Heart right ventricle (tissue), 16 donors: ENCODE measurements at regions not wholly inside any gene's neighbourhood (a gene's known extent, or its start where the extent isn't known, plus 50 kb on each side); places are given as distances from the start of the nearest gene placed in this dataset.

Source experiments
- ATAC-seq, 8 donors: fragments of 200-7000 bp; cut with Tn5 transposase; one replicate each; pipeline ENCODE4 v1.9.1; 2020; ENCODE audit warnings: mild to moderate bottlenecking in 8 of 8, moderate library complexity in 8 of 8, moderate number of reproducible peaks in 1 of 8
- DNase-seq, 2 donors: peaks; one replicate each; pipeline ENCODE4 v3.0.0-alpha.2; 2020
- H3K27ac ChIP-seq, 10 donors: fragments of 200-600 bp; sonication (generic) in 2 of 10; one replicate each; pipeline versions ENCODE4 v1.5.0 to v1.8.0; 2020 to 2022; ENCODE audit warnings: mild to moderate bottlenecking in 3 of 10
- H3K27me3 ChIP-seq, 7 donors: fragments of 200-600 bp; one replicate each; pipeline ENCODE4 v1.8.0; 2021 to 2022; ENCODE audit warnings: mild to moderate bottlenecking in 2 of 7
- H3K36me3 ChIP-seq, 9 donors: fragments of 200-600 bp; sonication (generic) in 1 of 9; one replicate each; pipeline versions ENCODE4 v1.5.0 to v1.8.0; 2020 to 2022; ENCODE audit warnings: mild to moderate bottlenecking in 2 of 9
- H3K4me1 ChIP-seq, 9 donors: fragments of 200-600 bp; sonication (generic) in 1 of 9; one replicate each; pipeline versions ENCODE4 v1.5.0 to v1.8.0; 2020 to 2022; ENCODE audit warnings: mild to moderate bottlenecking in 4 of 9
- H3K4me3 ChIP-seq, 10 donors: fragments of 200-600 bp; sonication (generic) in 2 of 10; one replicate each; pipeline versions ENCODE4 v1.5.0 to v1.8.0; 2020 to 2022; ENCODE audit warnings: mild to moderate bottlenecking in 7 of 10, moderate library complexity in 2 of 10
- H3K9me3 ChIP-seq, 11 donors: fragments of 200-600 bp in 10 of 11; sonication (generic) in 2 of 11; one replicate each; pipeline versions ENCODE4 v1.5.0 to v1.8.0; 2013 to 2022; ENCODE audit warnings: mild to moderate bottlenecking in 2 of 11, control low read depth in 1 of 11, moderate library complexity in 1 of 11
- WGBS, 2 donors: extraction: QIAGEN DNeasy Blood & Tissue Kit; methylation state at CpG; one replicate each; pipeline ENCODE4 v1.1.7; 2013; ENCODE audit warnings: inconsistent platforms in 1 of 2; 5-methylcytosine and 5-hydroxymethylcytosine counted together
- intact Hi-C, 10 donors: fragments of 100-400 bp; cut with DNase I; formaldehyde crosslinking; loops; one replicate each; pipeline versions ENCODE4 v1.11.1 to v1.14.2; 2022
- TF ChIP-seq, protein P1 (sequence below), 9 donors: fragments of 200-600 bp; sonication (generic) in 2 of 9; IDR thresholded peaks; one replicate each; pipeline versions ENCODE4 v1.5.0 to v1.8.0; 2021 to 2022; ENCODE audit warnings: antibody characterized with exemption in 9 of 9, mild to moderate bottlenecking in 5 of 9, moderate library complexity in 1 of 9
- donor health status: Arrhythmogenic right ventricular cardiomyopathy.
- donor health status: ischemic (EF 13 %, LVEDD 7.1; RV severe dilation, severe dysfunction).
- donor health status: healthy with polysubstance abuse.
- donor health status: DM: no; HTN: yes; CAD: no.
- donor health status: DM: no; HTN: no; CAD: no.
- donor health status: ischemic (EF 25% LVEDD 6.9; RV normal size, moderate dysfunction).
- donor health status: ischemic (EF 25% LVEDD 5.7; RV mildly dilated, moderate dysfunction).
- donor health status: healthy.
- donor health status: DM: yes; HTN: yes; CAD: no.
- donor health status: Ischemic cardiomyopathy.
- donor health status: ischemic (EF 35%, LVEDD 5.7; RV mildly dilated, moderate dysfunction).
- donor health status: nonischemic (EF 11% LVEDD 7.7; RV severe dilation, severe dysfunction).
- donor health status: DM: yes; HTN: yes; CAD: no.
- donor health status: PGD.
- donor health status: ischemic (EF 29% LVEDD 5.4; RV normal size, mild dysfunction).
- donor health status: nonischemic (EF 23%, LVEDD 6.1; RV moderate dilation, normal function).

- 60 to 67% methylated on average over 4 of the region's 4 CpGs for WGBS, 2 donors
- intact Hi-C loops: no loop called here
- Histone ChIP-seq H3K36me3 (no peaks in the 10 kb centered on the region), H3K9me3 (no peaks in the 10 kb centered on the region), H3K4me3 (no peak overlapping the region), H3K27ac (no peak overlapping the region), H3K4me1 (no peaks in the 10 kb centered on the region), H3K27me3 (peaks cover 0 to 66% (median 48%) of the 10 kb centered on the region in 7 donors)
- ATAC-seq (no peak), DNase-seq (no peak)
- TF ChIP-seq, protein P1, sequence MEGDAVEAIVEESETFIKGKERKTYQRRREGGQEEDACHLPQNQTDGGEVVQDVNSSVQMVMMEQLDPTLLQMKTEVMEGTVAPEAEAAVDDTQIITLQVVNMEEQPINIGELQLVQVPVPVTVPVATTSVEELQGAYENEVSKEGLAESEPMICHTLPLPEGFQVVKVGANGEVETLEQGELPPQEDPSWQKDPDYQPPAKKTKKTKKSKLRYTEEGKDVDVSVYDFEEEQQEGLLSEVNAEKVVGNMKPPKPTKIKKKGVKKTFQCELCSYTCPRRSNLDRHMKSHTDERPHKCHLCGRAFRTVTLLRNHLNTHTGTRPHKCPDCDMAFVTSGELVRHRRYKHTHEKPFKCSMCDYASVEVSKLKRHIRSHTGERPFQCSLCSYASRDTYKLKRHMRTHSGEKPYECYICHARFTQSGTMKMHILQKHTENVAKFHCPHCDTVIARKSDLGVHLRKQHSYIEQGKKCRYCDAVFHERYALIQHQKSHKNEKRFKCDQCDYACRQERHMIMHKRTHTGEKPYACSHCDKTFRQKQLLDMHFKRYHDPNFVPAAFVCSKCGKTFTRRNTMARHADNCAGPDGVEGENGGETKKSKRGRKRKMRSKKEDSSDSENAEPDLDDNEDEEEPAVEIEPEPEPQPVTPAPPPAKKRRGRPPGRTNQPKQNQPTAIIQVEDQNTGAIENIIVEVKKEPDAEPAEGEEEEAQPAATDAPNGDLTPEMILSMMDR (IDR thresholded peaks at IDR 0.05): no peak
These were observed 70.0 kb upstream of the SLC6A11 start for GRCh38 chr3:10746001-10746400.

DNA sequence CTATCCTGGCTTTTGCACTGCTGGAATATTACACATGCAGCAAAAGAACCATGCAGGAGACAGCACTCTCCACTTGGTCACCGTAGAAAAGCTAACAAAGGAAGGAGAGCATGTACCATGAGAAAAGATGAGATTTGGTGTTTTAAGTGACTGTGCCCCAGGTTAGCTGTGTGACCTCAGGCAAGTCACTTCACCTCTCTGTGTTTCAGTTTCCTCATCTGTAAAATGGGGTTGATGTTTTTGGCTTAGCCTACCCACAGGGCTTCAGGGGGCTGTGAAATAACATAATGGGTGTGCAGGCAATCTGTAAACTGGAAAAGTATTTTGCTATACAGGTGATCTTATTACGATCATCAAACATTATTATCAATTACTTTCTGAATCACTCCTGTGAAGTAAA lies 69.3 kb upstream of the SLC6A11 start:
- Histone ChIP-seq H3K36me3 (no peaks in the 10 kb centered on the region), H3K27ac (no peak overlapping the region), H3K4me1 (no peaks in the 10 kb centered on the region), H3K9me3 (no peaks in the 10 kb centered on the region), H3K4me3 (no peak overlapping the region), H3K27me3 (peaks cover 0 to 66% (median 48%) of the 10 kb centered on the region in 7 donors)
- intact Hi-C loops: no loop called here
- no peak for DNase-seq
- 82 to 89% methylated on average over 2 of the region's 2 CpGs for WGBS, 2 donors
- no peak for ATAC-seq
- TF ChIP-seq, protein P1 (IDR thresholded peaks at IDR 0.05): no peak

GRCh38 chr3:10747341-10747740 lies 68.7 kb upstream of the SLC6A11 start:
- Histone ChIP-seq H3K9me3 (no peaks in the 10 kb centered on the region), H3K4me1 (no peaks in the 10 kb centered on the region), H3K27me3 (peaks cover 0 to 67% (median 48%) of the 10 kb centered on the region in 7 donors), H3K4me3 (no peak overlapping the region), H3K36me3 (no peaks in the 10 kb centered on the region), H3K27ac (no peak overlapping the region)
- 78 to 79% methylated on average over 6 of the region's 6 CpGs for WGBS, 2 donors
- ATAC-seq: no peak
- no peak for DNase-seq
- intact Hi-C loops: no loop called here
- TF ChIP-seq, protein P1 (IDR thresholded peaks at IDR 0.05): no peak

DNA sequence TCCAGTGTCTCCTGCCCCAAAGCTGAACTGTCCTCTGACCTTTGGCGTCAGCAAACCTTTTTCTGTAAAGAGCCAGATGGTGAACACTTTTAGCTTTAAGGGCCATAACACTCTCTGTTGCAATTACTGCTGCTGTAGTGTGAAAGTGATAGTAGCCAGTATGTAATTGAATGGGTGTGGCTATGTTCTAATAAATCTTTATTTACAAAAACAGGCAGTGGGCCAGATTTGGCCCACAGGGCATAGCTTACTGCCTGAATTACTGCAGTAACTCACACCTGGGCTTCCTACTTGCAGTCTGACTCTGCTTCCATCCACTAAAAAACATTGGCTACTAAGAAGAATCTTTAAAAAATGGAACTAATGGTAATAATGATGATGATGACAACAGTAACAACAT lies 68.0 kb upstream of the SLC6A11 start:
- no peak for ATAC-seq
- WGBS, 2 donors: 50 to 62% methylated on average over 1 of the region's 1 CpG
- H3K9me3 ChIP-seq: no peaks in the 10 kb centered on the region
- no peak overlapping the region for H3K27ac ChIP-seq
- no peak overlapping the region for H3K4me3 ChIP-seq
- DNase-seq: no peak
- H3K27me3 ChIP-seq: peaks cover 0 to 66% (median 45%) of the 10 kb centered on the region in 7 donors
- intact Hi-C loops: no loop called here
- TF ChIP-seq, protein P1 (IDR thresholded peaks at IDR 0.05): no peak
- H3K4me1 ChIP-seq: no peaks in the 10 kb centered on the region
- no peaks in the 10 kb centered on the region for H3K36me3 ChIP-seq
